Kasumi-1 (cell line): ENCODE measurements at regions not wholly inside any gene's neighbourhood (a gene's known extent, or its start where the extent isn't known, plus 50 kb on each side); places are given as distances from the start of the nearest gene placed in this dataset.
"Not testable (repeated sequence)": the region's sequence is repeated elsewhere in the genome, so short reads cannot be mapped to it uniquely, and the experiment has no call there.

Experiments used
- DNase-seq, 2 experiments: peaks; one replicate each; lab custom pipeline; 2025; lab: John Stamatoyannopoulos, UW

DNA sequence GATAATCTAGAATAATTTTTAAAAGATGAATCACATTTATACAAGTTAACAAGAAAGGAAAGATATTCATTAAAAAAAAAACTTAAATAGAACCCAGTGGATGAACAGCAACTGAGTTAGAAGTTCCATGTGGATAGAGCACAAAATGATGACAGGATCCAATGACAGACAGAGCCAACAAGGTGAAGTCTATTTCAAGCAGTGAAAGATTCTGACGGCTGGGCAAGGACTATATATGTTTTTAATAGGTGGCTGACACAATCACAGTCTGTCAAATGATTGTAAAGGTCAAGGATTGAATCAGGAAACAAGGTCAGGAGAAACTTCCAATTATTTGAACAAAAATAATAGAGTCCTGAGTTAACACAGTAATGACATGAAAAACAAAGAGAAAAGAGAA lies 1460.0 kb upstream of the CDH8 start:
- no peak for DNase-seq

DNA sequence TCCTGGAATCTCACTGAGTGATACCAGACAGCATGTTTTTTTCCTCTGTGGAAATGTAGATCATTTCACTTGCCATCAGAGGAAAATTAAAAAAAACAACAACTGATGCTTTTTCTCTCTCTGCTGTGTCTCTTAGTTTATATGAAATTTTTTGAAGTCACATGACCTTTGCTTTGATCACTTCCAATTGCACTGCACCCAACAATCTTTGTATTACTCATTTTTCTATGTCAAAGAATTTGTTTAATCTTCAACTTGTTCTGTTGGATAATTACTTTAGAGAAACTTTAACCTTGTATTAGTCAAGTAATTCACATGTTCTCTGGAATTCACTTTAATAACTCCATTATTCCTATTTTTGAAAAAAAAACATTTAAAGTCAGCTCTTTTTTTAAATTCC lies 1452.7 kb upstream of the CDH8 start:
- DNase-seq, result no peak

DNA sequence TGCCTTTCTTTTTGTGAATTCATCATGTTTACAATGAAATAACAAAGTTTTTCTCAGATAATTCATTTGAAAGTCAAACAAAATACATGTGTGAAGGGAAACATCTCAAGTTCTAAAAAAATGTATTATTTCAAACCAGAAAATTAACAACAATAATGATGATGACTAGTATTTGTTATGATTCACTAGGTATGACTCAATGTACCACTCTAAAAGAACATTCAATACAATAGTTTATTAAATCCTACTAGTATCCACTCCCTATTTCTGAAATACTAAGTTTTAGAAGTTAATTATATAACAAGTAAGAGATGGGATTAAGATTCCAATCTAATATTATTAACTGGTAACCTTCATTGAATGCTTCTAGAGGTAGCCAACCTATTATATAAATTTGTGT lies 1444.8 kb upstream of the CDH8 start:
- DNase-seq, result no peak

DNA sequence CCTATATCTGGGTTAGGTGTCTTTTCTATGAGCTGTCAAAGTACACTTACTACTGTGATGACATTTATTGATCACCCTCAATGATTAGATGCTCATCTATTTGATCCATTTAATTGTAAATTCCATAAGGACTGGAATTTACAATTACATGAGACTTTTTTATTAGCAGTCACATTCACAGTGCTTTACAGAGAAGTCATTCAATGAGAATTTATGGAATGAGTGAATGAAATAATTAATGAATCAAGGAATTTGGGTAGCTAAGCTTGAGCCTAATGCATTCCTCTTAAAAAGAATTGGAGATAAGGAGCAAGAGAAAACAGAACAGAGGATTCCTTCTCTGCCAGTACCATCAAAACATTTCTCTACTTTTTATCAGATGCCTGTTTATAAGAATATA lies 1437.5 kb upstream of the CDH8 start:
- no peak for DNase-seq

DNA sequence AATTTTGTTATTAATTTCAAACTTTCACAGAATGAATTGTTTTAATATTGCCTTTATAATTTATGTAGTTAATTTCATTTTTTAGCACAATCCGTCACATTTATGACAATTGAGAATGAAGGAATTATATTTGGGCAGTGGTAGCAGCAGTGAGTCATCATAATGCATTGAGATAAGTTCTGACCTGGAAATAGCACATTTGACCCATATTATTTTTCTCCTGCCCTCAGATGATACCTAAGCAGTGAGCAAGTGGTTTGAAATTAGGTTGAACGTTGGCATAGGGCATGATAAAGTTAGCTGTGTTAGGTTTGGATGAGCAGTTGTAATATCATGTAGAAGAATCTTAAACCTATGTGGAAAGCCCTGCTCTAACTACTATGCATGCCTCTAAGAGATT lies 1431.3 kb upstream of the CDH8 start:
- DNase-seq, result no peak

DNA sequence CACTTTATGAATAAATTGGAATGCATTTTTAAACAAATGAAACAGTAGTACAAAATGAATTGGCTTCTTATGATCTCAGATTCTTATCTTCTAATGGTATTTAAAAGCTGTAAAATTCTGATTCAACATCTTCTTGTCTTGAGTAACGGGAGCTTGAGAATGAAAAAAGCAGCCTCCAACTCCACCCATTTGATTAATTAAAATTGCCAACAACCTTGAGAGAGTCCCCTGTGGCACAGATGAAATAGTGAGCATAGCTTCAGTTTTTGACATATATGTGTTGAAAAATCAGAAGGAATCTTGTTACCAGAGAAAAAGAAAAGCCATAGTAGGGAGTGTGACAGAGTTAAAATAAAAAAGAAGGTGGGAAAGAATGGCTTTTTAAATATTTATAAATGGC lies 1426.1 kb upstream of the CDH8 start:
- no peak for DNase-seq

DNA sequence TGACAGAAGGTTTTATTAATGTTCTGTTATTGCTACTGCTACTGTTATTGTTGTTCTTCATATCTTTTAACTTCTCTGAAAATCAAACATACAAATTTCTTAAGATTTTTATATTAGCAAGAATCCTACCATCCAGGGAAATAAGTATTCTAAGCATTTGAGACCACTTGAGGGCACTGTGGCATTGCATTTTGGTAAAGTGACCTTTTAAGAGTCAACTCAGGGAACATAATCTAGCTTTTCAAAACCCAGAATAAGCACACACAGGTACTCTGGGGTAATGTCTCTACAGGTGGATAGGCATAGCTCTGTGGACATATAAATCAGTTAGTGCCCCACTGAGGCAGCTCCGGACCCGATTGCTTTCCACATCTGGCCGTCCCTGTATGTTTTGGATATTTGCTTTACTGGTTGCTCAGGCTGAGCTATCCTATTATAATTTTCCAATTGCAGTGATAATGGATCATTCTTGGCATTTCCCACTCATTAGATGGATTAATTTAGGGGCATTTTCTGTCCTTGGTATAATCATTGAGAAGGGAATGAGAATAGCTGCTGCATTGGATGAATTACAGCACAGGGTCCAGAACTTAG lies 1425.1 kb upstream of the CDH8 start:
- peak; percentile 26 to 32 for DNase-seq

DNA sequence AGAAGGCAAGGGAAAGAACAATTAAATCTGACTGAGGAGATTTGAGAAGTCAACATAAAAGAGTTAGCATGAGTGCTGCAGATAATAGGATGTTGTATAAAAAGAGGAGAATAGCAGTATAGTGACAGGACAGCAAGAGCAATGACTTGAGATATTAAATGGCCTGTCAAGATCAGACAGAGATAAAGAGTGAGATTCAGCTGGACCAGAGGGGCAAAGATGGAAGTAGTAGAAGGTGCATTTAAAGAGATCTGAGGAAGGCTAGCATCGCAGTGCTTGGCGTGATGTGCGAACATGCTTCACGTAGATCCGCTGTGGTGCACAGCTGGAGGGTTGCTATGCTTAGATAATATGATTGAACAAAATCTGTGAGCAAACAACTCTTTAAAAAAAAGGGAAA lies 1422.6 kb upstream of the CDH8 start:
- DNase-seq, result no peak

DNA sequence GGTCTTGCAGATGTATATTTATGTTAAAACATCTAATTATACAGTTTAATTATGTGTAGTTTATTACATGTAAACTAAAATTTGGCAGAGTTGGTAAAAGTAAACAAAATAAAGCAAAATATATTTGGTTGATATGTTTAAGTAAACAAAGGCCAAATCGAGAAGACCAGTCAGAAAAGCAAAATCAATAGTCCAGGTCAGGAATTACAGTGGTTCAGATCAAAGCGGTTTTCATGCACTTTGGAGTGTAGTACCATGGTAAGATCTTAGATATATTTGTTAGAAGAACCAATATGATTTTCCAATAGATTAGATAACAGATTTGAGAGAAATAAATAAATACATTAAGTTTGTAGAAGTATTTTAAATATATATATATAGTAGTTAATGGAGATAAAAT lies 1421.6 kb upstream of the CDH8 start:
- DNase-seq, result no peak

DNA sequence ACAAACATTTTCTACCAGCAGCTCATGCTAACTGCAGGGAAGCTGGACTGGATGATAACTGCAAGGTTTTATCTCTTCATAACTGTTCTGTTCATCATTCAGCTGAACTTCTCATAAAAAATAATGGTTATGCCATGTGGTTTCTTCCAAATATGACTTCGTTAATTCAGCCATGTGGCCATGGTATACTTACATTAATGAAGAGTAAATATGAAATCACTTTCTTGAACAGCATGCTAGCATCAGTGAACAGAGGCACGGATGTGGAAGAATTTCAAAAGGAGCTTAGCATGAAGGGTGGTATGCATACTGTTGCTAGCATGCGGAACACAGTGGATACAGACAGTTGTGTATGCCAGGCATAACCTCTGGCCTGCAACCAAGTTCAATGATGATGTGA lies 1417.0 kb upstream of the CDH8 start:
- no peak for DNase-seq

DNA sequence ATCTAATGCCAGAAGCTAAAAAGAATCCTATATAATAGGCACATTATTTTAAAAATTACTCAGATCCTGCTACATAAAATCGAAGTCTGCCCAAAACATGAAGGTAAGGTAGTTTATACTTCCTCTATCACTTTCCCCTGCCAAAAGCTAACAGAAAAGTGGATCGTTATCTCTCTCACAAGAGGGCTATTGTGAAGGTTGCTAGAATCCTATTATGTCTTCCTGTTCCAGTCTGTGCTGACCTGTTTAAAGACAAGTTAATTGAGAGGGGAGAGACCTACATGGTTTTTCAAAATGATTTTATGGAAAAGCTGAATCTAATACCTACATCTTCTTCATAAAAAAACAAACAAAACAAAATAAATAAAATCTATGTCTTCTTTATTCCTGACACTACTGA lies 1410.9 kb upstream of the CDH8 start:
- no peak for DNase-seq

DNA sequence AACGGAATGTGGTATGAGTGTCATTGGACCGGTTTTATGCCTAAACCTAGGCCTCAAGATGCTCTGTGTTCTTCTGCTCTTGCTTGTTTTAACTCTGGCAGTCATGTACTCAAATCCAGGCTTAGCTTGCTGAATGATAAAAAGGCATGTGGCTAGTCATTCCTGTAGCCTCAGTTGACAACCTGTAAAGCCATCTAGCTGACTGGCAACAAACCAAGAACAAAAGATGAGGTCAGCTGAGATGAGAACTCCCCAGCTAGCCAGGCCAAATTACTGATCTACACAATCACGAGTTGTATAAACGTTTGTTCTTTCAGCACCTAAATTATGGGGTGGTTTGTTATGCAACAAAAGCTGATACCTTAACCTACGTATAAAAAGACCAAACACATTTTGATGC lies 1406.0 kb upstream of the CDH8 start:
- DNase-seq, result no peak

DNA sequence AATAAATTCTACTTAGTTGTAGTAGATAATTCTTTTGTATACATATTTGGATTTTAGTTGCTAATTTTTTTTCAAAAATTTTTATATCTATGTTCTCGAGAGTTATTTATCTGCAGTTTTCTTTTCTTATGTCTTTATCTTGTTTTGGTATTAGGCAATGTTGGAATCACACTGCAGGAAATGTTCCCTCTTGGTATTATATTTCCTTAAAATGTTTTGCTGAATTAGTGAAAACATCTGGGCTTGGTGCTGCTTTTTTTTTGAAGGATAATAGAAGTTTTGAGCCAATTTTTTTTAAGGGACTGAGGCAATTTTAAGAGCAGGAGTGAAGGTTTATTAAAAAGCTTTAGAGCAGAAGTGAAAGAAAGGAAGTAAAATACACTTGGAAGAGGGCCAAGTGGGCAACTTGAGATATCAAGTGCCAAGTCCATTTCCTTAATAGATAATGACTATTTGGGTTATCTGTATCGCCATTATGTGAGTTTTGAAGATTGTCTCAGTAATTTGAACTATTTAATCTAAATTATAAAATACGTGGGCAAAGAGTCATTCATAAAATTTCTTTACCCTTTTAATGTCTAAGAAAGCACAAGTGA lies 1390.1 kb upstream of the CDH8 start:
- DNase-seq, result no peak

DNA sequence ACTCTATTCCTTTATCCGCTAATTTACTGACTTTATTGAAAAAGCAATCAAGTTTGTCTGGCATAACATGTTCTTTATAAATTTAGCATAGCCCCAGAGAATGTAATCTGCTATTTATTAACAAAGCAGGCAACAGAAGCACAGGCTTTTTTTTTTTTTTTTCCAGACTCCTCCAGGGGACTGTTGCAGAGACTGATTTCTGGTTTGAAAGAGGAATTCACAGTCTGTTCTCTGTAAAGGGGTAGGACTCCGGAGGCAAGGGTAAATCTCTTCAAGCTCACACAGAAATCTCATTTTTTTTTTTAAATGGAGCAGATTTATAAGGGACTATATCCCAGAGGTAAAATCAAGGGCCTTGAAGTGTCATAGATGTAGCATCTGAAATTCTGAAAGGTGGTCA lies 1386.5 kb upstream of the CDH8 start:
- DNase-seq, result no peak

DNA sequence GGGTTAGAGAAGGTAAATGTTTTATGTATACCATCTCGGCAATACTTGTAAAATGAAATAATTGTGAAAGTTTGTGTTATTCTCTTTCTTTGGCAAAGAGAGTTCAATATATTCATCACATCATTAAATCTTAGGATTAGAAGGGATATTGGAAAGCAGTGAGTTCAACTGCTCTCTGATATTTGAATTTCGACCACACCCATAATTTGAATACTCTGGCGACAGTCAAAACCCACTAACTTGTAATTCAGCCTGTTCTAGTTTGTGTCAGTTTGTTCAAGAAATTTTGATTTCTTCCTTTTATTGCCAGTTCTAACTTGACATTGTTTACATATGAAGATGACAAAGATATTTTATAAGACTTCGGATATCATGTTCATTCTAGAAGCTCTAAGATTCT lies 1380.5 kb upstream of the CDH8 start:
- DNase-seq, result no peak

DNA sequence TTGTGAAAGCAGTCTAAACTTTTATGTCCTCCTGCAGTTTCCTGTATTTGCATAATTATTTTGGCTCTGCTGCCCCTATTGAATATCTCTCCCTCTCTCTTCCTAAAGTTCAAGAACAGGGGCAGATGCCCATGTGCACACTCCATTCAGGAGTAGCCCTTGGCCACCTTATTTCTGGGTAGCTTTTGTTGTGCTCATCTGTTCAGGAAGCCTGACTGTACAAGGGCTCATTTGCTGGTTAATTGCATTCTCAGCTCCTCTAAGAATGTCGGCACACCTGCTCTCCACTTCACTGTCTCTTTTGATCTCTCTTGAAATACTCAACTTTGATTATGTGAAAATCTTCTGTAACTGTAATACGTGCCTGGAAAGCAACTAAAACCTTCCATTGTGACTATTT lies 1378.8 kb upstream of the CDH8 start:
- no peak for DNase-seq

DNA sequence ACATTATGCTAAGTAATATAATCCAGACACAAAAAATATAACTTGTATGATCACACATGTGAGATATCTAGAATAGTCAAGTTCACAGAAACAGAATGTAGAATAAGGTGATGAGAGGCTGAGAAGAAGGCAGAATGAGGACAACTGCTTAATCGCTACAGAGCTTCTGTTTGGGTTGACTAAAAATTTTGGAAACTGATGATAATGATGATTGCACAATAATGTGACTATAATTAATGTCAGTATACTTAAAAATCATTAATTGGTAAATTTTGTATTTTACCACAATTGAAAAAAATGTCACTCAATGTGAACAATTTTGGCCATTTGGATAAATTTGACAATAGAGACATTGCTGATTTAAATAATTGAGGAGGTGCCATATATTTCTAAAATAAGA lies 1374.4 kb upstream of the CDH8 start:
- DNase-seq, result no peak

DNA sequence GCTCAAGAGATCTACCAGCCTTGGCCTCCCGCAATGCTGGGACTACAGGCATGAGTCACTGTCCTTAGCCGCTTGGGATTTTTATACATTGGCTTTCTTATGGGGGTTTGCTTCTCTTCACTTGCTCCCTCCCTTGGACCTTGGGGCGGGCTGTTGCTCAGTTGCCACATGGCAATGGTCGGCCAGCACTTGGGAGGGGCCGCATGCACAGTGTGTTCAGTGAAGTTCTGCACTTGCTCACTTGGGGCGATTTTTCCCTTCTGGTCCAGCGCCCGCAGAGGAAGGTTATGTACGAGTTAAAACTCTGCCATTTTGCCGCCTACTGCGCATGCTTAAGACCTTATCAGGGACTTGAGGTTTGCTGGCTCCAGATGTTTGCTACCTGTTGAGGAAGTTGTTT lies 1367.6 kb upstream of the CDH8 start:
- no peak for DNase-seq

DNA sequence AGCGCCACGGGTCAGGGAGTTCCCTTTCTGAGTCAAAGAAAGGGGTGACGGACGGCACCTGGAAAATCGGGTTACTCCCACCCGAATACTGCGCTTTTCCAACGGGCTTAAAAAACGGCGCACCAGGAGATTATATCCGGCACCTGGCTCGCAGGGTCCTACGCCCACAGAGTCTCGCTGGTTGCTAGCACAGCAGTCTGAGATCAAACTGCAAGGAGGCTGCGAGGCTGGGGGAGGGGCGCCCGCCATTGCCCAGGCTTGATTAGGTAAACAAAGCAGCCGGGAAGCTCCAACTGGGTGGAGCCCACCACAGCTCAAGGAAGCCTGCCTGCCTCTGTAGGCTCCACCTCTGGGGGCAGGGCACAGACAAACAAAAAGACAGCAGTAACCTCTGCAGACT lies 1352.0 kb upstream of the CDH8 start:
- DNase-seq, result not testable (repeated sequence)

DNA sequence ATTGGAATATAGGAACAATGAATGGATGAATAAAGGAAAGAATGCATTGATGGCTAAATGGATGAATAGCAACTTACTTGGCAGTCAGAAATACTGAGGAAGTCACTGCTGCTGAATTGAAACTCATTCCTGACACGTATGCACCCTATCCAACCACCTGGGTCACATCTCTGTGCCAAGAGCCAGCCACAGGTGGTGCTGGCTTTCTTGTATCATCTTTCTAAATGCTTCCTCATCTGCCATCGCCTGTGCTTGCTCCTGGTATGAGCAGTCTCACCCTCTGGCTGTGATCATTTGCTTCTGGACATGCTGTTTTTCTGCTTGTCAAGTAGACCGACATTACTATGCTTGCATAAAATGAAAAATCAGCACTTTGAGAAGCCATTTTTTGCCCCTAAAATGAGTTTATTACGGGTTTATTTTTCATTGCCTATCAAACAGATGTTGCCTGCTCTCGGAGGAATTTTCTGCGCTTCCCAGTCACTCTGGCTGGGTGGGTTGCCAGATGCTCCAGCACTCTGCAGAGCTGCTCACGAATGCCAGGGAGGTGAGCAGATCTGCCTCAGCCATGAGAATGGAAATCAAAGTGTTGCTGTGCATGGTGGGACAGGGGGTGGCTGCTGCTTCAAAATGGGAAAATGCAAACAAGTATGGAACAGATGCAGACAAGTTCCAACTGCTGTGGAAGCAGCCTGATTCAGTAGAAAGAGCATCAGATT lies 1349.6 kb upstream of the CDH8 start:
- DNase-seq, result no peak

DNA sequence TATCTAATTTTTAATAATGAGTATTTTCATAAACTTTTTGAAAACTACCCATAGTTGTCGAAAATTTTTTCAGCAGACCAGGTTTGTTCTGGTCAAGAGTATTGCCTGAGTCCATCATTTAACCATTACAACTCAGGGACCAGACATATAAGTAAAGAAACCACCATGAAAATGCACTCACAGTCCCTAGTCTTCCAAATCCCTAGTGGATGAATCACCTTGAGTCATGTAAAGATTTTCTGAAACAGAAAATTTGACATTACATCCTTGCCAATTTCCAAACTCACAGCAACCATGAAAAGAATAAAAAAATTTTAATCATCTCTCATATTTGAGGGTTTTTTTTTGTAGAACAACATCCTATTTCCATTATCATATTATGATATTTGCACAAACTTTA lies 1337.5 kb upstream of the CDH8 start:
- DNase-seq, result no peak

DNA sequence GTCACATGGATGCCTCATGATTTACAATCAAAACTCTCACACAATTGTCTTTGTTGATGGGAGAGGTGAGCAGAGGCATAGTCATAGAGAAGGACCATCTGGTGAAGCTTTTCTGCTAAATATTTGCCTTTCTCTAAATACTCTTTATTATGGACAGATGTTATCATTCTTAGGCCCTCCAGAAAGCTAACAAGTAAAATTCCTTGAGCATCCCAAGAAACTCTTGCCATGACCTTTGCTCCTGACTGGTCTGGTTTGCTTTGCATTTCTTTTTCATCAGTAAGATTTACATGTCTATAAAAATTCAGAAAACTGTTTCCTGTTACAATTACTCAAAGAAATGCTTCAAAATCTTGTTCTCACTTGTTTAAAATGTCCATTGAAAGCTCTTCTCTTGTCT lies 1336.6 kb upstream of the CDH8 start:
- DNase-seq, result no peak

DNA sequence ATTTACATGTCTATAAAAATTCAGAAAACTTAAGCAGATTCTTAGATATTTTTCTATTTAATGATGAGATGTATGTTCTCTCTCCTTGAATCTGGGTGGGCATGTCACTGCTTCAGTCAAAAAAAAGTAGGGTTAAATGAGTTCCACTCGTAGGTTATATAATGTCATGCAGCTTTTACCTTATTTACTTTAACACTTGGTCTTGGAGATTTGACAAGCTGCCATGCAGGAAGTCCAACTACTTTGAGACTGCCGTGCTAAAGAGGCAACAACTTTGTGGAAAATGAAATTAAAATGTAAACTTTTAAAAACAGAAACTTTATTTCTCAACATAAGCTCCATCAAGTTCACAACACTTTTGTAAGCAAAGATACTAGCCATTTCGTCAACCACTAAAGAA lies 1336.0 kb upstream of the CDH8 start:
- no peak for DNase-seq
